Fibroblast of lung (primary cell): ENCODE measurements at regions not wholly inside any gene's neighbourhood (a gene's known extent, or its start where the extent isn't known, plus 50 kb on each side); places are given as distances from the start of the nearest gene placed in this dataset.

Experiments
- DNase-seq, 2 donors: peaks; one replicate each; pipeline versions ENCODE4 v3.0.0 to v3.0.0-alpha.2; 2010; ENCODE audit warnings: low read depth in 2 of 2
- H2AFZ ChIP-seq: 2 replicates; pipeline ENCODE4 v1.5.1; 2012; ENCODE audit warnings: low read length, control low read depth, inconsistent platforms
- H3K27ac ChIP-seq: 2 replicates; pipeline ENCODE4 v1.5.1; 2011; ENCODE audit warnings: low read length, control low read depth; ENCODE audit not compliant: insufficient read depth
- H3K27me3 ChIP-seq: 2 replicates; pipeline ENCODE4 v1.5.1; 2011; ENCODE audit warnings: mild to moderate bottlenecking, low read length; ENCODE audit not compliant: control insufficient read depth, insufficient read depth
- H3K36me3 ChIP-seq: 2 replicates; pipeline ENCODE4 v1.5.1; 2011; ENCODE audit warnings: low read length; ENCODE audit not compliant: control insufficient read depth, insufficient read depth
- H3K4me1 ChIP-seq: 2 replicates; pipeline ENCODE4 v1.5.1; 2011; ENCODE audit warnings: low read length; ENCODE audit not compliant: control insufficient read depth, insufficient read depth; ENCODE audit errors: extremely low read depth
- H3K4me2 ChIP-seq: 2 replicates; pipeline ENCODE4 v1.5.1; 2011; ENCODE audit warnings: low read length, control low read depth; ENCODE audit not compliant: insufficient read depth; ENCODE audit errors: extremely low read depth
- H3K4me3 ChIP-seq, 4 experiments: fragments of 200-600 bp in 1 of 4; sonication (generic) in 1 of 4; replicated peaks in 1 of 4; 2 replicates each; pipeline ENCODE4 v1.5.1; 2011 to 2016; ENCODE audit warnings: low read length in 4 of 4, low read depth in 3 of 4, mild to moderate bottlenecking in 3 of 4, control low read depth in 2 of 4, inconsistent platforms in 1 of 4, mixed read lengths in 1 of 4; ENCODE audit not compliant: insufficient read depth in 1 of 4; ENCODE audit errors: control extremely low read depth in 1 of 4
- H3K79me2 ChIP-seq: 2 replicates; pipeline ENCODE4 v1.5.1; 2012; ENCODE audit warnings: mild to moderate bottlenecking, low read length, inconsistent platforms; ENCODE audit not compliant: control insufficient read depth, insufficient read depth
- H3K9ac ChIP-seq: 2 replicates; pipeline ENCODE4 v1.5.1; 2011; ENCODE audit warnings: mild to moderate bottlenecking, low read length, control low read depth; ENCODE audit not compliant: insufficient read depth
- H3K9me3 ChIP-seq: 2 replicates; pipeline ENCODE4 v1.5.1; 2012; ENCODE audit warnings: low read depth, low read length; ENCODE audit not compliant: control insufficient read depth, insufficient read depth
- H4K20me1 ChIP-seq: 2 replicates; pipeline ENCODE4 v1.5.1; 2011; ENCODE audit warnings: low read length; ENCODE audit not compliant: control insufficient read depth, insufficient read depth; ENCODE audit errors: extremely low read depth
- CTCF ChIP-seq, 2 donors: IDR thresholded peaks in 1 of 2; conservative IDR thresholded peaks in 1 of 2; 1 replicate in 1 of 2; 2 replicates in 1 of 2; pipeline ENCODE4 v1.5.1; 2011 to 2012; ENCODE audit warnings: low read length in 2 of 2, control low read depth in 1 of 2, inconsistent platforms in 1 of 2, low read depth in 1 of 2, mild to moderate bottlenecking in 1 of 2
- EZH2 ChIP-seq: IDR thresholded peaks from 2 replicates; pipeline ENCODE4 v1.5.1; 2012; ENCODE audit warnings: low read length, control low read depth, mild to moderate bottlenecking; ENCODE audit errors: missing control alignments

GRCh38 chr15:66844041-66844746 lies 142.2 kb downstream of the SMAD6 start:
- no peak for TF ChIP-seq EZH2
- no peak for TF ChIP-seq CTCF (conservative IDR thresholded peaks at IDR 0.05 in 1 of 2, IDR thresholded peaks at IDR 0.05 in 1 of 2; ENCODE audit: low read depth in 1 of 2, low read length in 2 of 2)
- Histone ChIP-seq H4K20me1 (no peaks in the 10 kb centered on the region), H2AFZ (no peak overlapping the region), H3K36me3 (no peaks in the 10 kb centered on the region), H3K4me1 (peaks cover 25% of the 10 kb centered on the region), H3K27ac (no peak overlapping the region), H3K4me2 (no peak overlapping the region), H3K79me2 (peaks cover 10% of the 10 kb centered on the region), H3K9ac (no peak overlapping the region), H3K9me3 (no peaks in the 10 kb centered on the region), H3K27me3 (no peaks in the 10 kb centered on the region), H3K4me3 (no peak overlapping the region)
- DNase-seq = no peak

GRCh38 chr15:66844747-66845145 lies 142.7 kb downstream of the SMAD6 start:
- H3K79me2 ChIP-seq = peaks cover 10% of the 10 kb centered on the region
- no peak overlapping the region for H3K9ac ChIP-seq
- no peaks in the 10 kb centered on the region for H3K27me3 ChIP-seq
- no peaks in the 10 kb centered on the region for H3K36me3 ChIP-seq
- no peak overlapping the region for H2AFZ ChIP-seq
- TF ChIP-seq CTCF (conservative IDR thresholded peaks at IDR 0.05 in 1 of 2, IDR thresholded peaks at IDR 0.05 in 1 of 2; ENCODE audit: low read depth in 1 of 2, low read length in 2 of 2) = no peak
- TF ChIP-seq EZH2 = no peak
- H3K4me1 ChIP-seq = peaks cover 20% of the 10 kb centered on the region
- H3K9me3 ChIP-seq = no peaks in the 10 kb centered on the region
- no peak overlapping the region for H3K4me2 ChIP-seq
- H3K4me3 ChIP-seq = no peak overlapping the region
- no peaks in the 10 kb centered on the region for H4K20me1 ChIP-seq
- no peak for DNase-seq
- H3K27ac ChIP-seq = no peak overlapping the region

DNA sequence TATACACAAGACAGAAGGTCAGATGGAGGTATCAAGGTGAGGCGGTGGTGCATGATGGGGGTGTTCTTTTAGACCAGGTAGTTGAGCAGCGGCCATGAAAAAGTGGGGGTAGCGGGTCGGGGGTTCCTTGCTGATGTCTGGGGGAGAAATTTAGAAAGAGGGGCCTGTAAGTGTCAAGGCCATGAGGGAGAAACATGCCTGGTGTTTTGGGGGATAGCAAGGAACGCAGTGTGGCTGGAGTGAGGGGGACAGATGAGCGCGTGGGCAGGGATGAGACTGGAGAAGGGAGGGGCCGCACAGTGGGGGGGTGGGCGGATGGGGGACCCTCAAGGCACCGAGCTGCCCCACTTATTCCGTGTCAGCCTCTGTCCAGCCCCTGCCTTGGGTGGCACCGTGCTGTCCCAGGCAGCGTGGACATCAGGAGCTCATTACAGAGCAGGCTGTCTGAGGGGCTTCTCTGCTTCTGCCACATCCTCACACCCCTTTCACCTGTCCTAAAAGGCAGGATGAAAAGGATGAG lies 143.3 kb downstream of the SMAD6 start:
- Histone ChIP-seq H3K79me2 (peaks cover 10% of the 10 kb centered on the region), H3K4me1 (peaks cover 20% of the 10 kb centered on the region), H3K4me2 (no peak overlapping the region), H3K27me3 (no peaks in the 10 kb centered on the region), H3K9me3 (no peaks in the 10 kb centered on the region), H2AFZ (no peak overlapping the region), H3K4me3 (no peak overlapping the region), H3K27ac (no peak overlapping the region), H3K36me3 (no peaks in the 10 kb centered on the region), H3K9ac (no peak overlapping the region), H4K20me1 (no peaks in the 10 kb centered on the region)
- no peak for TF ChIP-seq CTCF (conservative IDR thresholded peaks at IDR 0.05 in 1 of 2, IDR thresholded peaks at IDR 0.05 in 1 of 2; ENCODE audit: low read depth in 1 of 2, low read length in 2 of 2)
- TF ChIP-seq EZH2 = no peak
- no peak for DNase-seq
